MM.1S (cell line): ENCODE measurements at regions not wholly inside any gene's neighbourhood (a gene's known extent, or its start where the extent isn't known, plus 50 kb on each side); places are given as distances from the start of the nearest gene placed in this dataset.

Source experiments
- DNase-seq: peaks from one replicate; pipeline ENCODE4 v3.0.0-alpha.2; 2015
- H2AFZ ChIP-seq: fragments of 300-600 bp; sonication (generic); 2 replicates; pipeline ENCODE4 v1.6.0; 2016; ENCODE audit warnings: antibody characterized with exemption, low read length
- H3F3A ChIP-seq: fragments of 300-600 bp; sonication (generic); 2 replicates; pipeline ENCODE4 v1.6.1; 2016; ENCODE audit warnings: mild to moderate bottlenecking, antibody characterized with exemption, low read length, moderate library complexity, mixed read lengths; ENCODE audit not compliant: insufficient read depth
- H3K27ac ChIP-seq: fragments of 300-600 bp; sonication (generic); 2 replicates; pipeline ENCODE4 v1.5.1; 2016; ENCODE audit warnings: mild to moderate bottlenecking, low read length
- H3K27me3 ChIP-seq: fragments of 300-600 bp; sonication (generic); replicated peaks from 2 replicates; pipeline ENCODE4 v1.6.0; 2016; ENCODE audit warnings: low read length; ENCODE audit not compliant: insufficient read depth
- H3K36me3 ChIP-seq: fragments of 300-600 bp; sonication (generic); replicated peaks from 2 replicates; pipeline ENCODE4 v1.6.1; 2016; ENCODE audit warnings: mild to moderate bottlenecking, low read length, mixed read lengths; ENCODE audit not compliant: insufficient read depth
- H3K4me1 ChIP-seq: fragments of 300-600 bp; sonication (generic); 2 replicates; pipeline ENCODE4 v1.6.1; 2016; ENCODE audit warnings: low read length, mixed read lengths
- H3K4me2 ChIP-seq: fragments of 300-600 bp; sonication (generic); 2 replicates; pipeline ENCODE4 v1.6.0; 2016; ENCODE audit warnings: low read depth, low read length
- H3K4me3 ChIP-seq: fragments of 300-600 bp; sonication (generic); 2 replicates; pipeline ENCODE4 v1.5.1; 2016; ENCODE audit warnings: low read length, mixed read lengths
- H3K79me2 ChIP-seq: fragments of 300-600 bp; sonication (generic); 2 replicates; pipeline ENCODE4 v1.6.1; 2016; ENCODE audit warnings: mixed run types, low read length, mixed read lengths
- H3K9ac ChIP-seq: fragments of 300-600 bp; sonication (generic); 2 replicates; pipeline ENCODE4 v1.6.1; 2016; ENCODE audit warnings: low read length, mixed read lengths
- H3K9me2 ChIP-seq: fragments of 300-600 bp; sonication (generic); replicated peaks from 2 replicates; pipeline ENCODE4 v1.6.1; 2016; ENCODE audit warnings: mild to moderate bottlenecking, low read length, mixed read lengths; ENCODE audit not compliant: insufficient read depth
- H3K9me3 ChIP-seq: fragments of 300-600 bp; sonication (generic); replicated peaks from 2 replicates; pipeline ENCODE4 v1.6.1; 2016; ENCODE audit warnings: mild to moderate bottlenecking, low read length, mixed read lengths; ENCODE audit not compliant: insufficient read depth
- H4K20me1 ChIP-seq: fragments of 300-600 bp; sonication (generic); 2 replicates; pipeline ENCODE4 v1.6.1; 2016; ENCODE audit warnings: mild to moderate bottlenecking, low read length, moderate library complexity, mixed read lengths; ENCODE audit not compliant: insufficient read depth
- EZH2 ChIP-seq: fragments of 300-600 bp; sonication (generic); optimal IDR thresholded peaks from 2 replicates; pipeline ENCODE3; 2017; ENCODE audit warnings: low read depth, mild to moderate bottlenecking, antibody characterized with exemption, low read length, mixed read lengths
- EZH2phosphoT487 ChIP-seq: fragments of 300-600 bp; sonication (generic); IDR thresholded peaks from 2 replicates; pipeline ENCODE4 v1.6.1; 2018; ENCODE audit warnings: antibody characterized with exemption, low read length
- TF ChIP-seq, protein P1 (sequence below): fragments of 300-600 bp; sonication (generic); IDR thresholded peaks from 2 replicates; pipeline ENCODE4 v1.5.1; 2016; ENCODE audit warnings: antibody characterized with exemption, low read length, mixed read lengths

DNA sequence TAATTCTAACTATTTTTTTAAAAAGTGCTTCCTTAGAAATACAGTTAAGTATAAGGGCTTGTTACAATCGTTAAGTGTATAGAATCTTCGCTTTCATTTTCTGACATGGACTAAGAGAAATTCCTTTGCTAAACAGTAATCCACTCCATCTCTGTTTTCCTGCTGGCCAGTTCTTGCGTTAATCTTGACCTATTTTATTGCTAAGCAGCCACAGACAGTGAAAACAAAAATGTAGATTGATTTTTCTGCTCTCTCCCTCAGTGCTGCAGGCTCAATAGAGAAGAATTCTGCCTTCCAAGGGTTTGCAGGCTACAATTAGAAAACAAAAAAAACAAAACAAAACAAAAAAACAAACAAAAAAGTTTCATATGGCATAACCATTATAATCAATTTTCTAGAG is 310.4 kb upstream of the ADARB2 start:
- Histone ChIP-seq H3K4me1 (no peaks in the 10 kb centered on the region), H4K20me1 (no peaks in the 10 kb centered on the region), H3K4me3 (no peak overlapping the region), H3K27me3 (no peaks in the 10 kb centered on the region), H3K9me3 (no peaks in the 10 kb centered on the region), H3K9me2 (no peaks in the 10 kb centered on the region), H3K27ac (no peak overlapping the region), H2AFZ (no peak overlapping the region), H3K79me2 (no peaks in the 10 kb centered on the region), H3F3A (no peaks in the 10 kb centered on the region), H3K4me2 (no peak overlapping the region), H3K36me3 (no peaks in the 10 kb centered on the region), H3K9ac (no peak overlapping the region)
- no peak for TF ChIP-seq EZH2phosphoT487
- no peak for TF ChIP-seq EZH2
- TF ChIP-seq, protein P1, sequence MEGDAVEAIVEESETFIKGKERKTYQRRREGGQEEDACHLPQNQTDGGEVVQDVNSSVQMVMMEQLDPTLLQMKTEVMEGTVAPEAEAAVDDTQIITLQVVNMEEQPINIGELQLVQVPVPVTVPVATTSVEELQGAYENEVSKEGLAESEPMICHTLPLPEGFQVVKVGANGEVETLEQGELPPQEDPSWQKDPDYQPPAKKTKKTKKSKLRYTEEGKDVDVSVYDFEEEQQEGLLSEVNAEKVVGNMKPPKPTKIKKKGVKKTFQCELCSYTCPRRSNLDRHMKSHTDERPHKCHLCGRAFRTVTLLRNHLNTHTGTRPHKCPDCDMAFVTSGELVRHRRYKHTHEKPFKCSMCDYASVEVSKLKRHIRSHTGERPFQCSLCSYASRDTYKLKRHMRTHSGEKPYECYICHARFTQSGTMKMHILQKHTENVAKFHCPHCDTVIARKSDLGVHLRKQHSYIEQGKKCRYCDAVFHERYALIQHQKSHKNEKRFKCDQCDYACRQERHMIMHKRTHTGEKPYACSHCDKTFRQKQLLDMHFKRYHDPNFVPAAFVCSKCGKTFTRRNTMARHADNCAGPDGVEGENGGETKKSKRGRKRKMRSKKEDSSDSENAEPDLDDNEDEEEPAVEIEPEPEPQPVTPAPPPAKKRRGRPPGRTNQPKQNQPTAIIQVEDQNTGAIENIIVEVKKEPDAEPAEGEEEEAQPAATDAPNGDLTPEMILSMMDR = no peak
- DNase-seq = no peak

DNA sequence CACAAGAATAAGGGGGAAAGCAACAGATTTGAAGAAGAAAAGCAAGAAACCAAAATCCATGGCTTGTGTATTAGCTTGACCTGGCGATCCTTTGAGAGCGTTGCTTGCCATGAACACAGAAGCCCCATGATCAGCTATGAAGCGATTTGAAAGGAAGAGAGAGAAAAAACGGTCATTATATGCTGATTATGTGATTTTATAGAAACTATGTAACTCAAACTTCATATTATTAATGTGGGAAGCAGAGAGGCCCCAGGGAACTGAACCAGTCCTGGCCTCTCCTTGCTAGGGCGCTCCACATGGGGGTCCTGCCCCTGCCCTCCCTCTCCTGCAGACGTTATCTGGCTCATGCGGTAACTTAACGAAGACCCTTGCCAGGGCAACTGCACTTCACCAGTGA is 306.1 kb upstream of the ADARB2 start:
- Histone ChIP-seq H3K27ac (no peak overlapping the region), H3F3A (no peaks in the 10 kb centered on the region), H3K79me2 (no peaks in the 10 kb centered on the region), H2AFZ (no peak overlapping the region), H4K20me1 (no peaks in the 10 kb centered on the region), H3K9me2 (no peaks in the 10 kb centered on the region), H3K4me3 (no peak overlapping the region), H3K9me3 (no peaks in the 10 kb centered on the region), H3K4me2 (no peak overlapping the region), H3K4me1 (no peaks in the 10 kb centered on the region), H3K36me3 (no peaks in the 10 kb centered on the region), H3K27me3 (no peaks in the 10 kb centered on the region), H3K9ac (no peak overlapping the region)
- DNase-seq = no peak
- TF ChIP-seq, protein P1 = no peak
- TF ChIP-seq EZH2phosphoT487 = no peak
- TF ChIP-seq EZH2 = no peak

DNA sequence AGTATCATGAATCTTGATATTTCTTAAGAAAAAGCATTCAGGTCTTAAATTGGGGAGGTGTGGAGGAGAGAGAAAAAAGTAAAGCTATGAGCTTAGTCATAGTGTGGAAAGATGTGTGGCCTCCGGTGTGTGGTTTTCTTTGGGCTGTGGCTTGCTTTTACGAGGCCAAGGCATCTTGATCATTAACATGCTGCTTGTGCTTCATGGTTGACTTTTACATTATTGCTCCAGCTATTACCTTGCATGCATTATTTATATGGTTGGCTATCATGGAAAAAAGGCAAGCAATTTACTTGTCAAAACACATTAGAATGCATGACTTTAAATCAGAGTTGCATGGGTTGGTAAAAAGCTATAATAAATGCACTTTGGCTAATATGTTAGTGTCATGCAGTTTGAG is 300.7 kb upstream of the ADARB2 start:
- Histone ChIP-seq H4K20me1 (no peaks in the 10 kb centered on the region), H3F3A (no peaks in the 10 kb centered on the region), H3K9me3 (no peaks in the 10 kb centered on the region), H3K36me3 (no peaks in the 10 kb centered on the region), H3K27ac (no peak overlapping the region), H3K4me3 (no peak overlapping the region), H3K9me2 (no peaks in the 10 kb centered on the region), H3K4me1 (no peaks in the 10 kb centered on the region), H3K27me3 (no peaks in the 10 kb centered on the region), H3K79me2 (no peaks in the 10 kb centered on the region), H3K4me2 (no peak overlapping the region), H2AFZ (no peak overlapping the region), H3K9ac (no peak overlapping the region)
- TF ChIP-seq EZH2 (no peak), EZH2phosphoT487 (no peak)
- TF ChIP-seq, protein P1 = no peak
- DNase-seq = no peak
